ENCODE measurements at regions not wholly inside any gene's neighbourhood (a gene's known extent, or its start where the extent isn't known, plus 50 kb on each side); places are given as distances from the start of the nearest gene placed in this dataset.

DNA sequence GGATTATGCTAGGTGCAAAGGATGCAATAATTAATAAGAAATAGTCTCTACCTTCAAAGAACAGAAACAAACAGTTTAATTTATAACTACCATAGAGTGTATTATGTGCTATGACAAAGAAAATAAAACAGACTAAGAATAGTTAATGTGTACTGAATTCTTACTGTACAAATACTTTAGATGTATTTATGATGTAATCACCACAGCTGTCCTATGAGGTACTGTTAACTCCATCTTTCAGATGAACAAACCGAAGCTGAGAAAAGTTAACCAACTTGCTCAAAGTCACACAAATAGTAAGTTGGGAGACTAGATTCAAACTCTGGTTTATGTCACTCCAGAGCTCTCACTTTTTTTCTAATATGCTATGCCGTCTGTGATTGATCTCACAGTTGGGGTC is 77.0 kb upstream of the FGGY start:
- Histone ChIP-seq H3K9ac (ENCODE audit: low read length) (no peak overlapping the region), H4K20me1 (ENCODE audit: insufficient read depth) (no peaks in the 10 kb centered on the region), H3K9me2 (ENCODE audit: insufficient read depth, low read length) (no peaks in the 10 kb centered on the region), H3K27me3 (ENCODE audit: insufficient read depth, low read depth, low read length) (no peaks in the 10 kb centered on the region), H2AFZ (ENCODE audit: low read depth, low read length) (no peak overlapping the region), H3F3A (ENCODE audit: insufficient read depth, low read length, poor library complexity, severe bottlenecking) (no peaks in the 10 kb centered on the region), H3K4me2 (ENCODE audit: low read length) (no peak overlapping the region), H3K9me3 (ENCODE audit: low read length) (no peaks in the 10 kb centered on the region), H3K27ac (ENCODE audit: low read length) (no peak overlapping the region), H3K36me3 (ENCODE audit: insufficient read depth, low read length) (no peaks in the 10 kb centered on the region), H3K4me3 (ENCODE audit: low read length) (no peak overlapping the region), H3K79me2 (replicated peaks; ENCODE audit: insufficient read depth, low read length) (no peaks in the 10 kb centered on the region)
- TF ChIP-seq TAF1 (IDR thresholded peaks at IDR 0.05; ENCODE audit: low read depth), result no peak
- no peak for TF ChIP-seq EP300 (conservative IDR thresholded peaks at IDR 0.05; ENCODE audit: poor library complexity, severe bottlenecking)
- TF ChIP-seq, protein P1, sequence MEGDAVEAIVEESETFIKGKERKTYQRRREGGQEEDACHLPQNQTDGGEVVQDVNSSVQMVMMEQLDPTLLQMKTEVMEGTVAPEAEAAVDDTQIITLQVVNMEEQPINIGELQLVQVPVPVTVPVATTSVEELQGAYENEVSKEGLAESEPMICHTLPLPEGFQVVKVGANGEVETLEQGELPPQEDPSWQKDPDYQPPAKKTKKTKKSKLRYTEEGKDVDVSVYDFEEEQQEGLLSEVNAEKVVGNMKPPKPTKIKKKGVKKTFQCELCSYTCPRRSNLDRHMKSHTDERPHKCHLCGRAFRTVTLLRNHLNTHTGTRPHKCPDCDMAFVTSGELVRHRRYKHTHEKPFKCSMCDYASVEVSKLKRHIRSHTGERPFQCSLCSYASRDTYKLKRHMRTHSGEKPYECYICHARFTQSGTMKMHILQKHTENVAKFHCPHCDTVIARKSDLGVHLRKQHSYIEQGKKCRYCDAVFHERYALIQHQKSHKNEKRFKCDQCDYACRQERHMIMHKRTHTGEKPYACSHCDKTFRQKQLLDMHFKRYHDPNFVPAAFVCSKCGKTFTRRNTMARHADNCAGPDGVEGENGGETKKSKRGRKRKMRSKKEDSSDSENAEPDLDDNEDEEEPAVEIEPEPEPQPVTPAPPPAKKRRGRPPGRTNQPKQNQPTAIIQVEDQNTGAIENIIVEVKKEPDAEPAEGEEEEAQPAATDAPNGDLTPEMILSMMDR (IDR thresholded peaks at IDR 0.05; ENCODE audit: poor library complexity, severe bottlenecking), result no peak
- TF ChIP-seq EZH2 (IDR thresholded peaks at IDR 0.05; ENCODE audit: borderline replicate concordance, insufficient read depth, low read length, poor library complexity, severe bottlenecking), result no peak
- no peak for TF ChIP-seq SMC3 (conservative IDR thresholded peaks at IDR 0.05; ENCODE audit: poor library complexity)
- TF ChIP-seq MXI1 (conservative IDR thresholded peaks at IDR 0.05; ENCODE audit: poor library complexity, severe bottlenecking), result no peak
- no peak for TF ChIP-seq POLR2AphosphoS5 (IDR thresholded peaks at IDR 0.05)
- no peak for TF ChIP-seq RAD21 (conservative IDR thresholded peaks at IDR 0.05)
- TF ChIP-seq, protein P2, sequence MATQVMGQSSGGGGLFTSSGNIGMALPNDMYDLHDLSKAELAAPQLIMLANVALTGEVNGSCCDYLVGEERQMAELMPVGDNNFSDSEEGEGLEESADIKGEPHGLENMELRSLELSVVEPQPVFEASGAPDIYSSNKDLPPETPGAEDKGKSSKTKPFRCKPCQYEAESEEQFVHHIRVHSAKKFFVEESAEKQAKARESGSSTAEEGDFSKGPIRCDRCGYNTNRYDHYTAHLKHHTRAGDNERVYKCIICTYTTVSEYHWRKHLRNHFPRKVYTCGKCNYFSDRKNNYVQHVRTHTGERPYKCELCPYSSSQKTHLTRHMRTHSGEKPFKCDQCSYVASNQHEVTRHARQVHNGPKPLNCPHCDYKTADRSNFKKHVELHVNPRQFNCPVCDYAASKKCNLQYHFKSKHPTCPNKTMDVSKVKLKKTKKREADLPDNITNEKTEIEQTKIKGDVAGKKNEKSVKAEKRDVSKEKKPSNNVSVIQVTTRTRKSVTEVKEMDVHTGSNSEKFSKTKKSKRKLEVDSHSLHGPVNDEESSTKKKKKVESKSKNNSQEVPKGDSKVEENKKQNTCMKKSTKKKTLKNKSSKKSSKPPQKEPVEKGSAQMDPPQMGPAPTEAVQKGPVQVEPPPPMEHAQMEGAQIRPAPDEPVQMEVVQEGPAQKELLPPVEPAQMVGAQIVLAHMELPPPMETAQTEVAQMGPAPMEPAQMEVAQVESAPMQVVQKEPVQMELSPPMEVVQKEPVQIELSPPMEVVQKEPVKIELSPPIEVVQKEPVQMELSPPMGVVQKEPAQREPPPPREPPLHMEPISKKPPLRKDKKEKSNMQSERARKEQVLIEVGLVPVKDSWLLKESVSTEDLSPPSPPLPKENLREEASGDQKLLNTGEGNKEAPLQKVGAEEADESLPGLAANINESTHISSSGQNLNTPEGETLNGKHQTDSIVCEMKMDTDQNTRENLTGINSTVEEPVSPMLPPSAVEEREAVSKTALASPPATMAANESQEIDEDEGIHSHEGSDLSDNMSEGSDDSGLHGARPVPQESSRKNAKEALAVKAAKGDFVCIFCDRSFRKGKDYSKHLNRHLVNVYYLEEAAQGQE (IDR thresholded peaks at IDR 0.05; ENCODE audit: borderline replicate concordance), result no peak

DNA sequence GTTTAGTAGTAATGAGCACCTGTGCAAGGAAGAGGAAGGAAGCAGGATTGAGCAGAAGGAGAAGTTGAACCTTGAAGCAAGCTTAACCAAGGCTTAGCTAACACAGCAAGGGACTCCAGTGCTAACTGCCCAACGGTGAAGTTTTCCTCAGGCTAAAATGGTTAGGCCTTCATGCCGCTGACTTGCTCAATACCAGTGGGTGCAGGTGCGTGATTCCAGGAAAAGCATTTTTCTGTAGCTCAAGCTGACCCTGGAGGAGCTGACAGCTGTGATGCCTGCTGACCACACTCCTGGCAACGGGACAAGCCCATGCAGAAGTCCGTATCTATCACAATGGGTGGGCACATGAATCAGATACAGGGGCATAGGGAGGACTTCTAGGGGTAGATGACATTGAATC is 76.5 kb upstream of the FGGY start:
- no peak for TF ChIP-seq EZH2 (IDR thresholded peaks at IDR 0.05; ENCODE audit: borderline replicate concordance, insufficient read depth, low read length, poor library complexity, severe bottlenecking)
- no peak for TF ChIP-seq RAD21 (conservative IDR thresholded peaks at IDR 0.05)
- no peak for TF ChIP-seq MXI1 (conservative IDR thresholded peaks at IDR 0.05; ENCODE audit: poor library complexity, severe bottlenecking)
- TF ChIP-seq EP300 (conservative IDR thresholded peaks at IDR 0.05; ENCODE audit: poor library complexity, severe bottlenecking), result no peak
- TF ChIP-seq SMC3 (conservative IDR thresholded peaks at IDR 0.05; ENCODE audit: poor library complexity), result no peak

More for the DNA sequence above, 76.5 kb upstream of the FGGY start:
- Histone ChIP-seq H3K9ac (ENCODE audit: low read length) (no peak overlapping the region), H3K27me3 (ENCODE audit: insufficient read depth, low read depth, low read length) (no peaks in the 10 kb centered on the region), H3F3A (ENCODE audit: insufficient read depth, low read length, poor library complexity, severe bottlenecking) (no peaks in the 10 kb centered on the region), H3K27ac (ENCODE audit: low read length) (no peak overlapping the region), H3K9me3 (ENCODE audit: low read length) (no peaks in the 10 kb centered on the region), H3K4me2 (ENCODE audit: low read length) (no peak overlapping the region), H2AFZ (ENCODE audit: low read depth, low read length) (no peak overlapping the region), H3K36me3 (ENCODE audit: insufficient read depth, low read length) (no peaks in the 10 kb centered on the region), H4K20me1 (ENCODE audit: insufficient read depth) (no peaks in the 10 kb centered on the region), H3K79me2 (replicated peaks; ENCODE audit: insufficient read depth, low read length) (no peaks in the 10 kb centered on the region), H3K9me2 (ENCODE audit: insufficient read depth, low read length) (no peaks in the 10 kb centered on the region), H3K4me3 (ENCODE audit: low read length) (no peak overlapping the region)
